HCT116 (cell line): ENCODE measurements at regions not wholly inside any gene's neighbourhood (a gene's known extent, or its start where the extent isn't known, plus 50 kb on each side); places are given as distances from the start of the nearest gene placed in this dataset.

Experiments
- ATAC-seq: fragments of 200-7000 bp; cut with Tn5 transposase; 2 replicates; pipeline ENCODE4 v1.9.1; 2020; ENCODE audit warnings: mild to moderate bottlenecking, moderate library complexity
- BruUV-seq: library from RNA; stranded (reverse); fragments of 400-500 nt; replicated peaks from 2 replicates; lab custom pipeline; 2021; lab: Mats Ljungman, UMichigan
- CTCF ChIA-PET: fragments of 300-600 bp; sonication (Branson Sonifier 250); formaldehyde crosslinking; loops from one replicate; lab custom pipeline; 2021; ENCODE audit warnings: antibody characterized with exemption; lab: Charles Lee
- POLR2A ChIA-PET: fragments of 300-600, 350-600 bp; sonication (Branson Sonifier 250); formaldehyde crosslinking; loops from one replicate; lab custom pipeline; 2021; ENCODE audit warnings: antibody characterized with exemption; lab: Charles Lee
- RAD21 ChIA-PET, 2 experiments: fragments of 300-600 bp; sonication (Branson Sonifier 250); formaldehyde crosslinking; loops; one replicate each; lab custom pipeline; 2023; ENCODE audit warnings: low total read pairs in 2 of 2; ENCODE audit not compliant: uncharacterized antibody in 2 of 2, unreplicated experiment in 2 of 2, low non-redundant PET in 1 of 2; lab: Charles Lee
- DNase-seq: peaks from one replicate; pipeline ENCODE4 v3.0.0-alpha.2; 2010; ENCODE audit warnings: low read depth, low spot score
- H2AFZ ChIP-seq: fragments of 200-600 bp; shearing (Covaris generic), sonication (generic); 2 replicates; pipeline ENCODE4 v1.6.1; 2017; ENCODE audit warnings: low read depth, mixed run types, mixed read lengths, antibody characterized with exemption, low read length; ENCODE audit not compliant: poor library complexity, severe bottlenecking
- H3K27ac ChIP-seq: 2 replicates; pipeline ENCODE4 v1.5.1; 2012; ENCODE audit warnings: low read depth, low read length
- H3K27me3 ChIP-seq: fragments of 200-600 bp; sonication (generic); 2 replicates; pipeline ENCODE4 v1.6.1; 2016; ENCODE audit warnings: mixed run types, low read length, mixed read lengths; ENCODE audit not compliant: insufficient read depth
- H3K36me3 ChIP-seq, 2 experiments: fragments of 200-500 bp in 1 of 2; fragments of 200-600 bp in 1 of 2; sonication (Bioruptor generic) in 1 of 2; sonication (generic) in 1 of 2; 2 replicates each; pipeline versions ENCODE4 v1.5.1 to v1.6.1; 2014 to 2016; ENCODE audit warnings: low read length in 2 of 2, inconsistent platforms in 1 of 2, mixed read lengths in 1 of 2, mixed run types in 1 of 2; ENCODE audit not compliant: insufficient read depth in 2 of 2, control insufficient read depth in 1 of 2
- H3K4me1 ChIP-seq, 2 experiments: fragments of 200-600 bp in 1 of 2; sonication (generic) in 1 of 2; 2 replicates each; pipeline versions ENCODE4 v1.5.1 to v1.6.1; 2012 to 2017; ENCODE audit warnings: low read length in 2 of 2, inconsistent platforms in 1 of 2, mild to moderate bottlenecking in 1 of 2, mixed read lengths in 1 of 2, mixed run types in 1 of 2, moderate library complexity in 1 of 2; ENCODE audit not compliant: insufficient read depth in 2 of 2, control insufficient read depth in 1 of 2
- H3K4me2 ChIP-seq: fragments of 200-600 bp; sonication (generic); 2 replicates; pipeline ENCODE4 v1.6.1; 2017; ENCODE audit warnings: mixed run types, low read length, mixed read lengths
- H3K4me3 ChIP-seq, 2 experiments: fragments of 200-600 bp in 1 of 2; sonication (generic) in 1 of 2; replicated peaks in 1 of 2; 2 replicates each; pipeline ENCODE4 v1.5.1; 2011 to 2016; ENCODE audit warnings: low read length in 2 of 2, control low read depth in 1 of 2, low read depth in 1 of 2, mild to moderate bottlenecking in 1 of 2, mixed read lengths in 1 of 2, mixed run types in 1 of 2
- H3K79me2 ChIP-seq: fragments of 200-600 bp; sonication (generic); 2 replicates; pipeline ENCODE4 v1.6.1; 2017; ENCODE audit warnings: mild to moderate bottlenecking, mixed run types, low read length, moderate library complexity, mixed read lengths; ENCODE audit not compliant: insufficient read depth
- H3K9ac ChIP-seq: fragments of 200-600 bp; sonication (generic); 2 replicates; pipeline ENCODE4 v1.6.1; 2016; ENCODE audit warnings: low read length, mixed read lengths
- H3K9me2 ChIP-seq: fragments of 200-600 bp; sonication (generic), shearing (Covaris generic); 2 replicates; pipeline ENCODE4 v1.6.1; 2017; ENCODE audit warnings: mixed run types, mild to moderate bottlenecking, moderate library complexity; ENCODE audit not compliant: insufficient read depth
- H3K9me3 ChIP-seq, 2 experiments: fragments of 200-500 bp in 1 of 2; fragments of 200-600 bp in 1 of 2; sonication (Bioruptor generic) in 1 of 2; sonication (generic) in 1 of 2; 2 replicates each; pipeline ENCODE4 v1.6.1; 2014 to 2017; ENCODE audit warnings: low read length in 2 of 2, mixed read lengths in 2 of 2, inconsistent platforms in 1 of 2, low read depth in 1 of 2, mild to moderate bottlenecking in 1 of 2, mixed run types in 1 of 2, moderate library complexity in 1 of 2; ENCODE audit not compliant: control insufficient read depth in 1 of 2, insufficient read depth in 1 of 2
- H4K20me1 ChIP-seq: fragments of 200-600 bp; sonication (generic), shearing (Covaris generic); 2 replicates; pipeline ENCODE4 v1.6.1; 2017; ENCODE audit warnings: mixed run types, mild to moderate bottlenecking, moderate library complexity; ENCODE audit not compliant: insufficient read depth
- CBX3 ChIP-seq: IDR thresholded peaks from 2 replicates; pipeline ENCODE4 v1.6.1; 2012; ENCODE audit warnings: low read depth
- FOSL1 ChIP-seq: IDR thresholded peaks from 2 replicates; pipeline ENCODE4 v1.6.1; 2012; ENCODE audit warnings: low read depth
- JUND ChIP-seq: IDR thresholded peaks from 2 replicates; pipeline ENCODE4 v1.6.1; 2012
- SRF ChIP-seq: IDR thresholded peaks from 2 replicates; pipeline ENCODE4 v1.6.1; 2012; ENCODE audit warnings: low read depth
- intact Hi-C: fragments of 100-400 bp; cut with micrococcal nuclease; formaldehyde crosslinking; loops from 2 replicates; pipeline ENCODE4 v1.10.0; 2022
- TF ChIP-seq, protein P1 (sequence below): IDR thresholded peaks from 2 replicates; pipeline ENCODE4 v1.6.1; 2011; ENCODE audit warnings: mild to moderate bottlenecking, low read length, moderate library complexity; ENCODE audit not compliant: insufficient replicate concordance; ENCODE audit errors: extremely low read depth
- TF ChIP-seq, protein P2 (sequence below), 3 experiments: fragments of 200-600 bp in 1 of 3; sonication (generic) in 1 of 3; IDR thresholded peaks in 2 of 3; conservative IDR thresholded peaks in 1 of 3; 2 replicates each; pipeline ENCODE4 v1.5.1; 2012 to 2017; ENCODE audit warnings: low read depth in 2 of 3, low read length in 2 of 3, antibody characterized with exemption in 1 of 3, borderline replicate concordance in 1 of 3, control low read depth in 1 of 3, mild to moderate bottlenecking in 1 of 3, mixed read lengths in 1 of 3, mixed run types in 1 of 3, moderate library complexity in 1 of 3; ENCODE audit not compliant: insufficient read depth in 1 of 3

DNA sequence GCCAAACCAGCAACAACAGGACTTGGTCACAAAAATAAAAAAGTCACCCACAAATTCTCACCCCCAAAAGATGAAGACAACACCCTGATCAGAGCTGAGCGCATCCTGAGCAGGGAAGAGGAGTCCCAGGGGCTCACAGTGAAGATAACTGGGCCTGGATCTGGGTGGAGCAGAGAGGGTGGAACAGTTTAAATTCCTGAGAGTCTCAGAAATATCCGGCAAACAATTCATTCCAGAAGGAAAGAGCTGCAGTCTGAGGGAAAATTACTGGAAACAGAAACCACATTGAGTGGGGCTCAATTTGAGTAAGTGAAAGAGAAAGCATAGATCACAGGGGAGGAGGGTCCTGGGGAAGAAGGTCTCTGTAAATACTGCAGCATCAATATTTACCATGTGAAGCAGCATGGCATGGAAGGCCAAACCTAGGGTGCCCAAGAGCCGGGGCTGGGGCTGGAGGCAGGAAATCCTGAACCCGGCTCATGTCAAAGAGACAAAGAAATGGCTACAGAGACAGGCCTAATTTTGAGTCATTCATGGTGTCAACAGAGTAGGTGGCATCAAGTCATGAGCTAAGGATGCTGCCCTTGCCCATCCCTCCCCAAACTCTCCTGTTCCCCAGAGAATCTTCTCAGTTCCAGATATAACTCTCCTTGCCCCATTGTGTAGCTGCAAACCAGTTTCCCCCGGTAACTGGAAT lies 61.4 kb upstream of the ZBTB7C start:
- ChIA-PET CTCF (no interaction called here), RAD21 (no interaction called here), POLR2A (no interaction called here)
- no peak overlapping the region for H2AFZ ChIP-seq
- DNase-seq (no peak), ATAC-seq (no peak)
- H3K36me3 ChIP-seq = no peaks in the 10 kb centered on the region
- 0 out of 2 replicates have a peak, but pooled peaks cover 1% of the 10 kb centered on the region for H3K27me3 ChIP-seq
- no TSS peak for BruUV-seq
- TF ChIP-seq CBX3 = no peak
- TF ChIP-seq, protein P1, sequence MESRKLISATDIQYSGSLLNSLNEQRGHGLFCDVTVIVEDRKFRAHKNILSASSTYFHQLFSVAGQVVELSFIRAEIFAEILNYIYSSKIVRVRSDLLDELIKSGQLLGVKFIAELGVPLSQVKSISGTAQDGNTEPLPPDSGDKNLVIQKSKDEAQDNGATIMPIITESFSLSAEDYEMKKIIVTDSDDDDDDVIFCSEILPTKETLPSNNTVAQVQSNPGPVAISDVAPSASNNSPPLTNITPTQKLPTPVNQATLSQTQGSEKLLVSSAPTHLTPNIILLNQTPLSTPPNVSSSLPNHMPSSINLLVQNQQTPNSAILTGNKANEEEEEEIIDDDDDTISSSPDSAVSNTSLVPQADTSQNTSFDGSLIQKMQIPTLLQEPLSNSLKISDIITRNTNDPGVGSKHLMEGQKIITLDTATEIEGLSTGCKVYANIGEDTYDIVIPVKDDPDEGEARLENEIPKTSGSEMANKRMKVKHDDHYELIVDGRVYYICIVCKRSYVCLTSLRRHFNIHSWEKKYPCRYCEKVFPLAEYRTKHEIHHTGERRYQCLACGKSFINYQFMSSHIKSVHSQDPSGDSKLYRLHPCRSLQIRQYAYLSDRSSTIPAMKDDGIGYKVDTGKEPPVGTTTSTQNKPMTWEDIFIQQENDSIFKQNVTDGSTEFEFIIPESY = no peak
- TF ChIP-seq JUND = no peak
- TF ChIP-seq FOSL1 = no peak
- TF ChIP-seq, protein P2, sequence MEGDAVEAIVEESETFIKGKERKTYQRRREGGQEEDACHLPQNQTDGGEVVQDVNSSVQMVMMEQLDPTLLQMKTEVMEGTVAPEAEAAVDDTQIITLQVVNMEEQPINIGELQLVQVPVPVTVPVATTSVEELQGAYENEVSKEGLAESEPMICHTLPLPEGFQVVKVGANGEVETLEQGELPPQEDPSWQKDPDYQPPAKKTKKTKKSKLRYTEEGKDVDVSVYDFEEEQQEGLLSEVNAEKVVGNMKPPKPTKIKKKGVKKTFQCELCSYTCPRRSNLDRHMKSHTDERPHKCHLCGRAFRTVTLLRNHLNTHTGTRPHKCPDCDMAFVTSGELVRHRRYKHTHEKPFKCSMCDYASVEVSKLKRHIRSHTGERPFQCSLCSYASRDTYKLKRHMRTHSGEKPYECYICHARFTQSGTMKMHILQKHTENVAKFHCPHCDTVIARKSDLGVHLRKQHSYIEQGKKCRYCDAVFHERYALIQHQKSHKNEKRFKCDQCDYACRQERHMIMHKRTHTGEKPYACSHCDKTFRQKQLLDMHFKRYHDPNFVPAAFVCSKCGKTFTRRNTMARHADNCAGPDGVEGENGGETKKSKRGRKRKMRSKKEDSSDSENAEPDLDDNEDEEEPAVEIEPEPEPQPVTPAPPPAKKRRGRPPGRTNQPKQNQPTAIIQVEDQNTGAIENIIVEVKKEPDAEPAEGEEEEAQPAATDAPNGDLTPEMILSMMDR (IDR thresholded peaks at IDR 0.05 in 2 of 3, conservative IDR thresholded peaks at IDR 0.05 in 1 of 3; ENCODE audit: borderline replicate concordance in 1 of 3, insufficient read depth in 1 of 3, low read depth in 2 of 3, low read length in 2 of 3) = no peak
- TF ChIP-seq SRF = no peak
- no peaks in the 10 kb centered on the region for H3K9me3 ChIP-seq
- intact Hi-C loops = loop anchor here (5.0 to 10.0 kb wide), 2 partner anchors 164 to 757 kb away; no protein-coding TSS in a partner anchor
- H3K9ac ChIP-seq = no peak overlapping the region
- H3K9me2 ChIP-seq = no peaks in the 10 kb centered on the region
- H3K4me3 ChIP-seq = no peak overlapping the region
- no peak overlapping the region for H3K4me2 ChIP-seq
- no peaks in the 10 kb centered on the region for H3K79me2 ChIP-seq
- no peaks in the 10 kb centered on the region for H3K4me1 ChIP-seq
- H4K20me1 ChIP-seq = no peaks in the 10 kb centered on the region
- no peak overlapping the region for H3K27ac ChIP-seq
